HCT116 (cell line): ENCODE measurements at regions not wholly inside any gene's neighbourhood (a gene's known extent, or its start where the extent isn't known, plus 50 kb on each side); places are given as distances from the start of the nearest gene placed in this dataset.

Source experiments
- ATAC-seq: fragments of 200-7000 bp; cut with Tn5 transposase; 2 replicates; pipeline ENCODE4 v1.9.1; 2020; ENCODE audit warnings: mild to moderate bottlenecking, moderate library complexity
- BruUV-seq: library from RNA; stranded (reverse); fragments of 400-500 nt; replicated peaks from 2 replicates; lab custom pipeline; 2021; lab: Mats Ljungman, UMichigan
- CTCF ChIA-PET: fragments of 300-600 bp; sonication (Branson Sonifier 250); formaldehyde crosslinking; loops from one replicate; lab custom pipeline; 2021; ENCODE audit warnings: antibody characterized with exemption; lab: Charles Lee
- POLR2A ChIA-PET: fragments of 300-600, 350-600 bp; sonication (Branson Sonifier 250); formaldehyde crosslinking; loops from one replicate; lab custom pipeline; 2021; ENCODE audit warnings: antibody characterized with exemption; lab: Charles Lee
- RAD21 ChIA-PET, 2 experiments: fragments of 300-600 bp; sonication (Branson Sonifier 250); formaldehyde crosslinking; loops; one replicate each; lab custom pipeline; 2023; ENCODE audit warnings: low total read pairs in 2 of 2; ENCODE audit not compliant: uncharacterized antibody in 2 of 2, unreplicated experiment in 2 of 2, low non-redundant PET in 1 of 2; lab: Charles Lee
- DNase-seq: peaks from one replicate; pipeline ENCODE4 v3.0.0-alpha.2; 2010; ENCODE audit warnings: low read depth, low spot score
- H2AFZ ChIP-seq: fragments of 200-600 bp; shearing (Covaris generic), sonication (generic); 2 replicates; pipeline ENCODE4 v1.6.1; 2017; ENCODE audit warnings: low read depth, mixed run types, mixed read lengths, antibody characterized with exemption, low read length; ENCODE audit not compliant: poor library complexity, severe bottlenecking
- H3K27ac ChIP-seq: 2 replicates; pipeline ENCODE4 v1.5.1; 2012; ENCODE audit warnings: low read depth, low read length
- H3K27me3 ChIP-seq: fragments of 200-600 bp; sonication (generic); 2 replicates; pipeline ENCODE4 v1.6.1; 2016; ENCODE audit warnings: mixed run types, low read length, mixed read lengths; ENCODE audit not compliant: insufficient read depth
- H3K36me3 ChIP-seq, 2 experiments: fragments of 200-500 bp in 1 of 2; fragments of 200-600 bp in 1 of 2; sonication (Bioruptor generic) in 1 of 2; sonication (generic) in 1 of 2; 2 replicates each; pipeline versions ENCODE4 v1.5.1 to v1.6.1; 2014 to 2016; ENCODE audit warnings: low read length in 2 of 2, inconsistent platforms in 1 of 2, mixed read lengths in 1 of 2, mixed run types in 1 of 2; ENCODE audit not compliant: insufficient read depth in 2 of 2, control insufficient read depth in 1 of 2
- H3K4me1 ChIP-seq, 2 experiments: fragments of 200-600 bp in 1 of 2; sonication (generic) in 1 of 2; 2 replicates each; pipeline versions ENCODE4 v1.5.1 to v1.6.1; 2012 to 2017; ENCODE audit warnings: low read length in 2 of 2, inconsistent platforms in 1 of 2, mild to moderate bottlenecking in 1 of 2, mixed read lengths in 1 of 2, mixed run types in 1 of 2, moderate library complexity in 1 of 2; ENCODE audit not compliant: insufficient read depth in 2 of 2, control insufficient read depth in 1 of 2
- H3K4me2 ChIP-seq: fragments of 200-600 bp; sonication (generic); 2 replicates; pipeline ENCODE4 v1.6.1; 2017; ENCODE audit warnings: mixed run types, low read length, mixed read lengths
- H3K4me3 ChIP-seq, 2 experiments: fragments of 200-600 bp in 1 of 2; sonication (generic) in 1 of 2; replicated peaks in 1 of 2; 2 replicates each; pipeline ENCODE4 v1.5.1; 2011 to 2016; ENCODE audit warnings: low read length in 2 of 2, control low read depth in 1 of 2, low read depth in 1 of 2, mild to moderate bottlenecking in 1 of 2, mixed read lengths in 1 of 2, mixed run types in 1 of 2
- H3K79me2 ChIP-seq: fragments of 200-600 bp; sonication (generic); 2 replicates; pipeline ENCODE4 v1.6.1; 2017; ENCODE audit warnings: mild to moderate bottlenecking, mixed run types, low read length, moderate library complexity, mixed read lengths; ENCODE audit not compliant: insufficient read depth
- H3K9ac ChIP-seq: fragments of 200-600 bp; sonication (generic); 2 replicates; pipeline ENCODE4 v1.6.1; 2016; ENCODE audit warnings: low read length, mixed read lengths
- H3K9me2 ChIP-seq: fragments of 200-600 bp; sonication (generic), shearing (Covaris generic); 2 replicates; pipeline ENCODE4 v1.6.1; 2017; ENCODE audit warnings: mixed run types, mild to moderate bottlenecking, moderate library complexity; ENCODE audit not compliant: insufficient read depth
- H3K9me3 ChIP-seq, 2 experiments: fragments of 200-500 bp in 1 of 2; fragments of 200-600 bp in 1 of 2; sonication (Bioruptor generic) in 1 of 2; sonication (generic) in 1 of 2; 2 replicates each; pipeline ENCODE4 v1.6.1; 2014 to 2017; ENCODE audit warnings: low read length in 2 of 2, mixed read lengths in 2 of 2, inconsistent platforms in 1 of 2, low read depth in 1 of 2, mild to moderate bottlenecking in 1 of 2, mixed run types in 1 of 2, moderate library complexity in 1 of 2; ENCODE audit not compliant: control insufficient read depth in 1 of 2, insufficient read depth in 1 of 2
- H4K20me1 ChIP-seq: fragments of 200-600 bp; sonication (generic), shearing (Covaris generic); 2 replicates; pipeline ENCODE4 v1.6.1; 2017; ENCODE audit warnings: mixed run types, mild to moderate bottlenecking, moderate library complexity; ENCODE audit not compliant: insufficient read depth
- EGR1 ChIP-seq: IDR thresholded peaks from 2 replicates; pipeline ENCODE4 v1.6.1; 2012; ENCODE audit warnings: low read depth
- ELF1 ChIP-seq: IDR thresholded peaks from 2 replicates; pipeline ENCODE4 v1.6.1; 2012; ENCODE audit warnings: low read depth, borderline replicate concordance
- FOSL1 ChIP-seq: IDR thresholded peaks from 2 replicates; pipeline ENCODE4 v1.6.1; 2012; ENCODE audit warnings: low read depth
- MAX ChIP-seq: IDR thresholded peaks from 2 replicates; pipeline ENCODE4 v1.6.1; 2012
- RAD21 ChIP-seq: IDR thresholded peaks from 2 replicates; pipeline ENCODE4 v1.6.1; 2012; ENCODE audit warnings: low read depth, mild to moderate bottlenecking
- SIN3A ChIP-seq: IDR thresholded peaks from 2 replicates; pipeline ENCODE4 v1.6.1; 2012; ENCODE audit warnings: low read depth
- SP1 ChIP-seq: IDR thresholded peaks from 2 replicates; pipeline ENCODE4 v1.6.1; 2012; ENCODE audit warnings: low read depth
- intact Hi-C: fragments of 100-400 bp; cut with micrococcal nuclease; formaldehyde crosslinking; loops from 2 replicates; pipeline ENCODE4 v1.10.0; 2022
- TF ChIP-seq, protein P1 (sequence below), 3 experiments: fragments of 200-600 bp in 1 of 3; sonication (generic) in 1 of 3; IDR thresholded peaks in 2 of 3; conservative IDR thresholded peaks in 1 of 3; 2 replicates each; pipeline ENCODE4 v1.5.1; 2012 to 2017; ENCODE audit warnings: low read depth in 2 of 3, low read length in 2 of 3, antibody characterized with exemption in 1 of 3, borderline replicate concordance in 1 of 3, control low read depth in 1 of 3, mild to moderate bottlenecking in 1 of 3, mixed read lengths in 1 of 3, mixed run types in 1 of 3, moderate library complexity in 1 of 3; ENCODE audit not compliant: insufficient read depth in 1 of 3
- TF ChIP-seq, protein P2 (sequence below): IDR thresholded peaks from 2 replicates; pipeline ENCODE4 v1.6.1; 2012; ENCODE audit warnings: low read depth

DNA sequence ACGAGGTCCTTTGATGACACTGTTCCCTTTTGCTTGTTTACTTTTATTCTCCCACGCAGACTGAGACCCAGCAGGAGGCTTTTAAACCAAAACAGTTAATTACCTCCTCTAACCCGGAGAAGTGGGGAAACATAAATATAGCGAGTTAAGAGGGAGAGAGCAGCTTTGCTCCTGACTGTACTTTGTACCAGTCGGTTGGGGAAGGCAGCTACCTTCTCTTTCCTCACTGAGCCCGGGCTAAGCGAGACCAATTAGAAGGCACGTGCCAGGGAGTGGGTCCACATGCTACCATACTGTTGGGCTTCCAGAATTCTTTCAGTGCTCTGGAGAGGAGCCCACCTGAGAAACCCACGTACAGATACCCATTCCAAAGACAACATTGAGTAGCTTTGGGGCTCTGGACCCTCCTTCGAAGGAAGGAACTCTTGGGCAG lies 124.2 kb downstream of the ZIC5 start:
- TF ChIP-seq, protein P1, sequence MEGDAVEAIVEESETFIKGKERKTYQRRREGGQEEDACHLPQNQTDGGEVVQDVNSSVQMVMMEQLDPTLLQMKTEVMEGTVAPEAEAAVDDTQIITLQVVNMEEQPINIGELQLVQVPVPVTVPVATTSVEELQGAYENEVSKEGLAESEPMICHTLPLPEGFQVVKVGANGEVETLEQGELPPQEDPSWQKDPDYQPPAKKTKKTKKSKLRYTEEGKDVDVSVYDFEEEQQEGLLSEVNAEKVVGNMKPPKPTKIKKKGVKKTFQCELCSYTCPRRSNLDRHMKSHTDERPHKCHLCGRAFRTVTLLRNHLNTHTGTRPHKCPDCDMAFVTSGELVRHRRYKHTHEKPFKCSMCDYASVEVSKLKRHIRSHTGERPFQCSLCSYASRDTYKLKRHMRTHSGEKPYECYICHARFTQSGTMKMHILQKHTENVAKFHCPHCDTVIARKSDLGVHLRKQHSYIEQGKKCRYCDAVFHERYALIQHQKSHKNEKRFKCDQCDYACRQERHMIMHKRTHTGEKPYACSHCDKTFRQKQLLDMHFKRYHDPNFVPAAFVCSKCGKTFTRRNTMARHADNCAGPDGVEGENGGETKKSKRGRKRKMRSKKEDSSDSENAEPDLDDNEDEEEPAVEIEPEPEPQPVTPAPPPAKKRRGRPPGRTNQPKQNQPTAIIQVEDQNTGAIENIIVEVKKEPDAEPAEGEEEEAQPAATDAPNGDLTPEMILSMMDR (IDR thresholded peaks at IDR 0.05 in 2 of 3, conservative IDR thresholded peaks at IDR 0.05 in 1 of 3; ENCODE audit: borderline replicate concordance in 1 of 3, insufficient read depth in 1 of 3, low read depth in 2 of 3, low read length in 2 of 3): no peak
- TF ChIP-seq SP1: no peak
- TF ChIP-seq ELF1: no peak
- TF ChIP-seq EGR1: no peak
- TF ChIP-seq MAX: no peak
- TF ChIP-seq, protein P2, sequence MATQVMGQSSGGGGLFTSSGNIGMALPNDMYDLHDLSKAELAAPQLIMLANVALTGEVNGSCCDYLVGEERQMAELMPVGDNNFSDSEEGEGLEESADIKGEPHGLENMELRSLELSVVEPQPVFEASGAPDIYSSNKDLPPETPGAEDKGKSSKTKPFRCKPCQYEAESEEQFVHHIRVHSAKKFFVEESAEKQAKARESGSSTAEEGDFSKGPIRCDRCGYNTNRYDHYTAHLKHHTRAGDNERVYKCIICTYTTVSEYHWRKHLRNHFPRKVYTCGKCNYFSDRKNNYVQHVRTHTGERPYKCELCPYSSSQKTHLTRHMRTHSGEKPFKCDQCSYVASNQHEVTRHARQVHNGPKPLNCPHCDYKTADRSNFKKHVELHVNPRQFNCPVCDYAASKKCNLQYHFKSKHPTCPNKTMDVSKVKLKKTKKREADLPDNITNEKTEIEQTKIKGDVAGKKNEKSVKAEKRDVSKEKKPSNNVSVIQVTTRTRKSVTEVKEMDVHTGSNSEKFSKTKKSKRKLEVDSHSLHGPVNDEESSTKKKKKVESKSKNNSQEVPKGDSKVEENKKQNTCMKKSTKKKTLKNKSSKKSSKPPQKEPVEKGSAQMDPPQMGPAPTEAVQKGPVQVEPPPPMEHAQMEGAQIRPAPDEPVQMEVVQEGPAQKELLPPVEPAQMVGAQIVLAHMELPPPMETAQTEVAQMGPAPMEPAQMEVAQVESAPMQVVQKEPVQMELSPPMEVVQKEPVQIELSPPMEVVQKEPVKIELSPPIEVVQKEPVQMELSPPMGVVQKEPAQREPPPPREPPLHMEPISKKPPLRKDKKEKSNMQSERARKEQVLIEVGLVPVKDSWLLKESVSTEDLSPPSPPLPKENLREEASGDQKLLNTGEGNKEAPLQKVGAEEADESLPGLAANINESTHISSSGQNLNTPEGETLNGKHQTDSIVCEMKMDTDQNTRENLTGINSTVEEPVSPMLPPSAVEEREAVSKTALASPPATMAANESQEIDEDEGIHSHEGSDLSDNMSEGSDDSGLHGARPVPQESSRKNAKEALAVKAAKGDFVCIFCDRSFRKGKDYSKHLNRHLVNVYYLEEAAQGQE: no peak
- no peak for TF ChIP-seq FOSL1
- no peak for TF ChIP-seq RAD21
- TF ChIP-seq SIN3A: no peak
- POLR2A ChIA-PET: no interaction called here

More for the DNA sequence above, 124.2 kb downstream of the ZIC5 start:
- Histone ChIP-seq H3K27ac (no peak overlapping the region), H3K27me3 (no peaks in the 10 kb centered on the region; the same call in 1 of the 2 replicates), H3K9ac (no peak overlapping the region), H3K9me2 (no peaks in the 10 kb centered on the region), H2AFZ (no peak overlapping the region), H3K4me3 (no peak overlapping the region), H3K36me3 (no peaks in the 10 kb centered on the region), H3K79me2 (no peaks in the 10 kb centered on the region), H4K20me1 (no peaks in the 10 kb centered on the region), H3K4me2 (no peak overlapping the region), H3K9me3 (no peaks in the 10 kb centered on the region), H3K4me1 (no peaks in the 10 kb centered on the region)
- no TSS peak for BruUV-seq
- RAD21 ChIA-PET: no interaction called here
- CTCF ChIA-PET: no interaction called here
- DNase-seq: no peak
- no peak for ATAC-seq
- intact Hi-C loops: no loop called here
